ENCODE measurements at regions not wholly inside any gene's neighbourhood (a gene's known extent, or its start where the extent isn't known, plus 50 kb on each side); places are given as distances from the start of the nearest gene placed in this dataset.
"Not testable (repeated sequence)": the region's sequence is repeated elsewhere in the genome, so short reads cannot be mapped to it uniquely, and the experiment has no call there.

GRCh38 chr6:6747371-6747770 lies 158.9 kb downstream of the LY86 start:
- DNase-seq (ENCODE audit: extremely low read depth, low read depth, low spot score) = no peak

GRCh38 chr6:6748001-6748400 lies 159.5 kb downstream of the LY86 start:
- no peak for DNase-seq (ENCODE audit: extremely low read depth, low read depth, low spot score)

GRCh38 chr6:6749702-6750491 lies 161.4 kb downstream of the LY86 start:
- DNase-seq (ENCODE audit: extremely low read depth, low read depth, low spot score) = no peak

- DNase-seq (ENCODE audit: extremely low read depth, low read depth, low spot score) = no peak
Observed at GRCh38 chr6:6750594-6751265, 162.2 kb downstream of the LY86 start.

GRCh38 chr6:6751266-6751596 lies 162.7 kb downstream of the LY86 start:
- DNase-seq (ENCODE audit: extremely low read depth, low read depth, low spot score) = no peak

GRCh38 chr6:6751619-6752023 lies 163.1 kb downstream of the LY86 start:
- DNase-seq (ENCODE audit: extremely low read depth, low read depth, low spot score) = no peak

- no peak for DNase-seq (ENCODE audit: extremely low read depth, low read depth, low spot score)
Observed at GRCh38 chr6:6752129-6752528, 163.6 kb downstream of the LY86 start.

GRCh38 chr6:6753301-6753700 lies 164.8 kb downstream of the LY86 start:
- DNase-seq (ENCODE audit: extremely low read depth, low read depth, low spot score) = no peak

GRCh38 chr6:6756526-6756925 lies 168.0 kb downstream of the LY86 start:
- no peak for DNase-seq (ENCODE audit: extremely low read depth, low read depth, low spot score)

- DNase-seq (ENCODE audit: extremely low read depth, low read depth, low spot score) = no peak
Observed at GRCh38 chr6:6758546-6758914, 170.0 kb downstream of the LY86 start.

- DNase-seq (ENCODE audit: extremely low read depth, low read depth, low spot score) = peak; percentile 58
Observed at GRCh38 chr6:6758915-6759654, 170.6 kb downstream of the LY86 start.

GRCh38 chr6:6760002-6760401 lies 171.5 kb downstream of the LY86 start:
- DNase-seq (ENCODE audit: extremely low read depth, low read depth, low spot score) = no peak

GRCh38 chr6:6762566-6762965 lies 174.0 kb downstream of the LY86 start:
- not testable (repeated sequence) for DNase-seq (ENCODE audit: extremely low read depth, low read depth, low spot score)

GRCh38 chr6:6764764-6765434 lies 176.4 kb downstream of the LY86 start:
- DNase-seq (ENCODE audit: extremely low read depth, low read depth, low spot score) = no peak

GRCh38 chr6:6766230-6766905 lies 177.8 kb downstream of the LY86 start:
- DNase-seq (ENCODE audit: extremely low read depth, low read depth, low spot score) = no peak

GRCh38 chr6:6769466-6769865 lies 180.9 kb downstream of the LY86 start:
- DNase-seq (ENCODE audit: extremely low read depth, low read depth, low spot score) = no peak

- DNase-seq (ENCODE audit: extremely low read depth, low read depth, low spot score) = no peak
Observed at GRCh38 chr6:6771224-6771945, 182.9 kb downstream of the LY86 start.

GRCh38 chr6:6771964-6772363 lies 183.4 kb downstream of the LY86 start:
- DNase-seq (ENCODE audit: extremely low read depth, low read depth, low spot score) = no peak

GRCh38 chr6:6772751-6773150 lies 184.2 kb downstream of the LY86 start:
- DNase-seq (ENCODE audit: extremely low read depth, low read depth, low spot score) = no peak

- DNase-seq (ENCODE audit: extremely low read depth, low read depth, low spot score) = no peak
Observed at GRCh38 chr6:6775074-6775473, 186.6 kb downstream of the LY86 start.
